AG20443 (cell line): ENCODE measurements at regions not wholly inside any gene's neighbourhood (a gene's known extent, or its start where the extent isn't known, plus 50 kb on each side); places are given as distances from the start of the nearest gene placed in this dataset.

Source experiments
- DNase-seq: peaks from one replicate; pipeline ENCODE4 v3.0.0; 2012; ENCODE audit warnings: low spot score, mixed read lengths

DNA sequence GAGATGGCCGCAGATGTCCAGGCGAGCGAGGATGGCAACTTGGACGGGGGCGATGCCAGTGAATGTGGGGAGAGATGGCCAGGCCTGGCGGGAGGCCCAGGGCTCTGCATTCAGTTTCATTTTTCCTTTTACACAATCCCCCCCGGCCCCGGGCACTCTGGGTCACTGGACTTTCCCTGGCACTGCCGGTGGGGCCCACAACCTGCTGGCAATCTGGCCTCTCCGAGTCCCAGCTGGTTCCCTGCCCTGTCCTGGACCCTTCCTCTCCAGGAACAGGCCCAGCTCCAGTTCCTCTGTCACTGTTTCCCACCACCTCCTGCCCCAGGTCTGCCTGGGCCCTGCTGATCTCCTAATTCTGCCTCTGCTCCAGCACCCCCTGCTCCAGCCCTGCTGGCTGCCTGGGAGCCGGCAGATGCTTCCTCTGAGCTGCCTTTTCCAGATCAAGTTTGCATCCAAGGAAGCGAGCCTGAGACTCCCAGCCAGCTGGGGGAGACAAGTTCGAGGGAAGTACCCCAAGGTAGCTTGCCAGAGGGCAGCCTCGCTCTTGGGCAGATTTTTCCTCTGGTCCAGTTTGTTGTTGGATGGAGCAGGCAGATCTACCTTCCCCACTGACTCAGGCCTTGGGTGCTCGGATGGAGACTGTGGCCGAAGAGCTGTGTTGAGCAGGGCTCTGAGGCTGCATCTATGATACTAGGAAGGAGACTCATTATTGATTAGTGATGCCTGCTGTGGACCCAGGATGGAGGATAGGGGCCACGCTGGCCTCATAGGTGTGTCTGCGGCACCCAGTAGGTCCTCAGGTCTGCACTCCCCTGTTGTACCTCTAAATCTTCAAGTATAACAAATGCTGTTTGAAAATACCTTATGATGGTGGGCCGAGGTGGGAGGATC lies 83.2 kb downstream of the CEBPB start:
- no peak for DNase-seq

DNA sequence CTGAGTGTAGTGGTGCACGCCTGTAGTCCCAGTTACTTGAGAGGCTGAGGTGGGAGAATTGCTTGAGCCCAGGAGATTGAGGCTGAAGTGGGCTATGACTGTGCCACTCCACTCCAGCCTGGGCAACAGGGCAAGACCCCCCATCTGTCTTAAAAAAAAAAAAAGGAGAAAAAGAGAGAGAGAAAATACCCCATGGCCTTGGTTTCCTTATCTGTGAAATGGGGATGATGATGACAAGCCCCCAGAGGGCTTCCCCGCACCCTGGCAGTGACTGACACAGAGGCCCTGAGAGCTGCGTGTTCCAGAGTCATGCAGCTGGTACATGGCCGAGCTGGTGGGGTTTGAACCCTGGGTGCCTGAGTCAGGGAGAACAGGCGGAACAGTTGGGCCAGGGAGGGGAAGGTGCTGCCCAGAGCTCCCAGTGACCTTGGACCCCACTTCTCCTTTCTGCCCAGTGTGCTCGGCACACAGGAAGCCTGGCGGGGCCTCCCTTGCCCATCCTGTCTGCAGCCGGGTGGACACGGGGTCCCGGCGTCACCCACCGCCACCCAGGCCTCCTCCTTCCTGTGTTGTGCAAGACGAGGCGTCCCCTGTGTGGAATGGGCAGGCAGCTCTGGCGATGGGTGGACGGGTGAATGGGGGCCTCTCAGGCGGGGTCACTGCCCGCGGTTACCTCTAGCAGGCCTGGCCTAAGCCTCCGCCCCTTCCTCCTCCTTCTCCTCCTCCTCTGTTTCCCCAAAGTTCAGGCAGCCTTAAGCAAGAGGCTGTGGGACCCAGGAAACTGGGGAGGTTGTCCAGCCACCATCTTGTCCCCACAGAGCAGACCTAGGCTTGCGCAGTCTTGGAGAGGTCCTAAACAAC lies 84.2 kb downstream of the CEBPB start:
- DNase-seq = no peak

DNA sequence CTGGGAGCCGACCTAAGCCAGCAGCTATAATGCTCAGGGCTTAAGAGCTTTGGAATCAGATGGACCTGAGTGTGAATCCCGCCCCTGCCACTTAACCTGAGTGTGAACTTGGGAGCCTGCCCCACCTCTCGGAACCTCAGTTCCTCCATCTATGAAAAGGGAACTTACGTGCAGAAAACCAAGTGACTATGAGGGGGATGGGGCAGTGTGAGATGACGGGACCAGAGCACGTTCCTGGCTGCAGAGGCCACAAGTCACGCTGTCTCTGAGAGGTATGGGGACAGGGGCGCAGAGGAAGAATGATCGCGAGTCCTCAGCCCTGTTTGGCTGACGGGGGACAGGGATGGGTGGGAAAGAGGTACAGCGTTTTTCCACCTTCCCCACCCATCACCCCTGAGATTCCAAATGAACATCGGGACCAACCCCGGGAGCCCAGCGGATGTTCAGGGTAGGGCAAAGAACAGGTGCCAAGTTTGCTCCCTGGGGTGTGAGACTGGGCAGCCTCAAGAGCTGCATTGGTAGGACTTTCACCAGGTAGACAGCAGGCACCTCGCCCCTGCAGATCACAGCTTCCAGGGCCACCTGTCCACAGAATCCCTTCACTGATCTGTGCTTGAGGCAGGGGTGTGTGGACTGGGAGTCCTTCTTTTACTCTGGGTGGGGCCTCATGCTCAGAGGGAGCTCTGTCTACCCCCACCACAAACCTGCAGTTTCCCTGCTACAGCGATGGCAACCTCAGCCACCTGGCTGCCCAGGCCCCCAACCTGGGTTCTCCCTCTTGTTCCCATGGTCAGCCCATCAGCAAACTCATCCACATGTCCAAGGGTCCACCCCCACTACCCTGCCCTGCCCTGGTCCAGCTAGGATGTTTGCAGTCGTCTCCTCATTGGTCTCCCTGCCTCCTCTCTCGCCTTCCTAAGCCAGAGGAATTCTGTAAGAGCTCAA lies 85.8 kb downstream of the CEBPB start:
- no peak for DNase-seq

DNA sequence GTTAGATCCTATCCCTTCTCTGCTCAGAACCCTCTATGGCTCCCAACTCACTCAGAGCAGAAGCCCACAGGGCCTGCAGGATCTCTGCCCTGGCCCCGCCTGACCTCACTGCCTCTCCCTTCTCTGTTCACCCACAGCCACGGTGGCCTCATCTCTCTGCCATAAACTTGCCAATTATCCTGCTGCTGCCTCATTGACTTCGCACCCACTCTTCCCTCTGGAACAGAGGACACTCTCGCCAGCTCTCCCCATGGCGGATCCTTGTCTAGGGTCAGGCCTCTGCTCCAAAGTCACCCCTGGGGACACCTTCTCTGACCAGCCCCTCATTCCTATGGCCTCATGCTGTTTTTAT lies 86.4 kb downstream of the CEBPB start:
- no peak for DNase-seq

DNA sequence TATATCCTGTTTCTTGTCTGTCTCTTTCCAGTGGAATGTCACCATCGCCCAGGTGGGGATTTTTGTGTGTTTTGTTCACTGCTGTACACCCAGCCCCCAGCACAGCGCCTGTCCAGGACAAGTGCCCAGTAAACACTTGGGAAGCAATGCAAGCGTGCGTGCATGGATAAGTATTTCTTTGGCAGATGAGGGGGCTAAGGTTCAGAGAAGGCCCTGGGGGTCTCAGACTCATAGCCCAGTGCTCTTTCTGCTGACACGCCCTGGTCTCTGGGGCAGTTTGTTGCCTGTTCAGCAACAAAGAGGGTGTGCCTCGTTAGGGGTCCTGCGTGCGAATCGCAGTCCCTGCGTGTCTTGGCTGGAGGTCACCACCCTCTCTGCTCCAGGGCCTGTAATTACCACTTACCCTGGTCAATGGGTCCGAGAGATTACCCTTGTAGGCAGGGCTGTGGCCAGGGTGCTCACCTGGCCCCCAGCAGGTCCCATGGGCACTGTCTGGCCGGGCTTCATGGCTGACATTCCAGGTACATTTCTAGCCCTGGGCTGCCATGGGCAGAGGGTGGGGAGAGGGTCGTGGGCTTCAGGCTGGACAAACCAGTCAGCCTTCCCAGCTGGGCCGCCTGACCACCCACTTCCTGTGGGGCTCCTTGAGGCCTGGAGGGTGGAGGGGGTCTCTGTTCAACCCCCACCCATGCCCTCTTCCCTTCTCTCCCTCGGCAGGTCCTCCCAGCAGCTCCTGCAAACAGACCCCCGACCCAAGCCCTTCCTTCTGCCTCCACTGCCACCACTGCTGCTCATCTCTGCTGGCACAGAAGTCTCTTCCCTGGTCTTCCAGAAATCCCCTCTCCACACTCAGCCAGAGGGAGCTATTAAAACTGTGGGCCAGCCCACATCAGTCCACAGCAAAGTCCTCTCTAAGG lies 87.1 kb downstream of the CEBPB start:
- DNase-seq = no peak

DNA sequence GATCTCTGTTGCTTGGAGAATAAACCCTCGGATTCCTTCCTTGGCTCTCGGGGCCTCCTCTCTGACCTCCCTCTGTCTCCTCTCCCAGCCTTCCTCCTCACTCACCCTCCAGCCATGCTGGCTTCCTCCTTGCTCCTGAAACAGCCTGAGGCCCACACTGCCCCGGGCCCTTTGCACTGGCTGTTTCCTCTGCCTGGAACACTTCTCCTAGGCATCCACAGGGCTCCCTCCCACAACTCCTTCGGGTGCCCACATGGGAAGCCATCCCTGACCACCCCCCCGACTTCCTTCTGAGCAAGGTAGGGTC lies 87.7 kb downstream of the CEBPB start:
- DNase-seq = no peak

DNA sequence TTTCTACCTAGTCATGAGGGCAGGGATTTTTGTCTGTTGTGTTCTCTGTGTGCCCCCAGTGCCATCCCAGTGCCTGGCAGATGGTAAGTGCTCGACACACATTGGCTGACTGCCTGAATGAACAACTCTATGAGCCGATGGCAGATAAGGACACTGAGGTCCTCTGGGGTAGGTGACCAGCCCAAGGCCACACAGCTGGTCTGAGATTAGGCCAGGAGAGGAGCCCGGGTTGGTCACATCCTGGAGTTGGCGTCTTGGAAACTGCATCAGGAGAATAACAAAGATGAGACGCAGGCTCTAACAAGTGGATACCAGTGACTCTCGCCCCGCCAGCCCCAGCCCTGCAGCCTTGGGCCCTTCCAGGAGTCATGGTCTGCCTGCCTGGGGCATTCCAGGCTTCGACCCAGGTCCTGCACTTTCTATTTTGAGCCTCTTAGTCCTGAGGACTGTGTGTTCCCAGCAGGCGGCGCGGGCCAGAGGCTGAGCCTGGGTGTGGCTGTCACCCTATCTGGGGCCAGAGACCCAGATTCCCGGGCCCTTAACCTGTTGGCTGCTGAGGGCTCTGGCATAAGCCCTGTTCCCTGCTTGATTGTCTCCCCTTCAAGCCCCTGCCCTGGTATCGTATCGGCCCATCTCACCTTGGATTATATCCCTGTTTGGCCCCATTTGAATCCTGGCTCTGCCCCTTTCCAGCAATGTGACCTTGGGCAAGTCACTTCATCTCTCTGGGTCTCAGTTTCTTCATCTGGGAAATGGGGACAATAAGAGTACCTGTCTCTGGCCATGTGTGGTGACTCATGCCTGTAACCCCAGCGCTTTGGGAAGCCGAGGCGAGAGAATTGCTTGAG lies 88.3 kb downstream of the CEBPB start:
- DNase-seq = peak; percentile 65

DNA sequence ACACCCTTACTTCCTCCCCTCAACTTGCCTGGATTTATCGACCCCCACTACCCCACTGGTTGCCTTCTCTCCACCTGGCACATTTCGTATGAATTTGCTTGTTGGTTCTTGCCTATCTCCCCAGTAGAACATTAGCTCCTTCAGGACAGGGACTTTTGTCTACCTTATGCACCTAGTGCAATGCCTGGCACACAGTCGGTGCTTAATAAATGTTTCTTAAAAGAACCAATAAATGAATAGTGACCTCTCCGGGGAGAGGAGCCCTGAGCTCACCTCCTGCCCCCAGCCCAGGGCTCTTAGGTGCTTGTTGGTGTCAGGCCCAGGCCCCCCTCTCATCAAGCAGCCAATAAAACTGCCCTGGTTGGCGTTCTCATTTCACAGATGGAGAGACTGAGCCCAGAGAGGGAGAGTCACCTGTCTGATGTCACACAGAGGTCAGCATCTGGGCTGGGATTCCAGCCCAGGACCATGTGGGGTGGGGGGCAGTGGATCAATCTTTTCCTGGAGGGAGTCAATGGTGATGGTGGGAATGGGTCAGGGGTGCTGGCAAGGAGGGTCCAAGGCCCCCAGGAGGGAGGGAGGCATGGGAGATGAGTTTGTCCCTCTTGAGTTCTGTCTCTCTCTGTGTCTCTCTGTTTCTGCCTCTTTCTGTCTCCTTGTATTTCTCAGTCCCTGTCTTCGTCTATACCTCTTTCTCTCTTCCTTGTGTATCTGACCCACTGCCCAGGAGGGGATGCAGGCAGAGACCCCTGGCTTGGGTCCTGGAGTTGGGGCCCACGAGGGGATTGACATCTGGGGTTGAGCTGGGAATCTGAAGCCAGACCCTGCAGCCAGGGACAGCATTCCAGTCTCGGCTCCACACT lies 89.6 kb downstream of the CEBPB start:
- DNase-seq = no peak

DNA sequence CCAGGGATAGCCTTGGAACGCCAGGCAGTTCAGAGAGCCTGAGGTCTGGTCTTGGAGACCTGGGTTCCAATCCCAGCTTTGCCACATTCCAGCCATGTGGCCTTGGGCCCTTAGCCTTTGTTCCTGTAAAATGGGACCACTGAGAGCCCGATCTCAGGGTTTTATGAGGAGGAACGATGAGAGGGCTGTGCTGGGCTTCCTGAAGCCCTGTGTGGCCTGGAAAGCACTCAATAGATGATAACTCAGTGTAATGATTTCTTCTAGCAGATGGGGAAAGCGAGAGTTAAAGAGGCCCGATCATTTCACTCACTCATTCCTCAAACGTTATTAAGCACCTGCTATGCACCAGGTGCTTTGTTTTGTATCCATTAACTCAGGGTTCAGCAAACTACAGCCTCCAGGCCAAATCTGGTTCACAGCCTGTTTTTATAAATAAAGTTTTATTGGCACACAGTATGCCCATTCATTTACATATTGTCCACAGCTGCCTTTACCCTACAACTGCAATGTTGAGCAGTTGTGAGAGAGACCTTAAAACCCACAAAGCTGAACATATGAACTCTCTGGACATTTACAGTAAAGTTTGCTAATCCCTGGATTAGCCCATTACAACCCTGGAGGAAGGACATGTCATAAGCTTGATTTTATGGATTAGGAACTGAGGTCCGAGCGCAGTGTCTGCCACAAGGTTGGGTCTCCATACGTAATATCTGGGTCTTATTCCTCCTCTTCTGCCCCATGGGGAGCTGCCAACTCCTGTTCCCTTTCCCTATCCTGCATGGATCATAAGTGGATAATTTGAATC lies 90.4 kb downstream of the CEBPB start:
- DNase-seq = no peak

DNA sequence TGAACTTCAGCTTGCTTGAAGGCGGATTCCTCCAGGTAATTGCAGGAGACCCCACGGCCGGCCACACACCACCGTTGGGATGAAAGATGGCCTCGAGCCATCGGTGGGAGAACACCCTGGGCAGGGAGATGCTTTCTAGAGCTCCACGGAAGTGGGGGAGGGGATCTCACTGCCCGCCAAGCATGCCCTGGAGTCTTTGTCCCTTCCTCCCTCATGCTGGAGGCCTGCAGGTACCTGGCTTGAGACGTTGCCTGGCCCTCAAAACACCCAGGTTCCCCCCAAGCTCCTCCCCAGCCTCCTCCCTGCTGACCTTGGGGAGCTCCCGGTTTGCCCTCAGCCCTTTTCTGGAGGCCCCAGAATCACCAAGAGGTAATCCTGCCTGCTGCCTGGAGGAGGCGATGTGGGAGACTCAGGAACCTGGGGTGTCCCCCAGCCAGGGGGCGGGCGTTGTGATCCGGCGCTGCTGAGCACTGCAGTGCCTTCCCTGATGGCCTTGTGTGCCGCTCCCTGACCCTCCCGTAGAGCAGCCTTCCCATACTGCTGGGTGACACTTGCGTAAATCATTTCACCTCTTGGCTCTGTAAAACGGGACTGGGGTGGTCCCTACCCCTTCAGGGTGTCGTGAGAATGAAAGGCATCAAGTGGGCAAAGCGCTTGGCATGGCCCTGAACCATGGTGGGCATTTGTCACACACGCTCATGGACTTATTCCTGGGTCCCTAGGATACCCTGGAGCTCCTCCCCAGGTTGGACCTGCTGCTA lies 91.4 kb downstream of the CEBPB start:
- DNase-seq = no peak

DNA sequence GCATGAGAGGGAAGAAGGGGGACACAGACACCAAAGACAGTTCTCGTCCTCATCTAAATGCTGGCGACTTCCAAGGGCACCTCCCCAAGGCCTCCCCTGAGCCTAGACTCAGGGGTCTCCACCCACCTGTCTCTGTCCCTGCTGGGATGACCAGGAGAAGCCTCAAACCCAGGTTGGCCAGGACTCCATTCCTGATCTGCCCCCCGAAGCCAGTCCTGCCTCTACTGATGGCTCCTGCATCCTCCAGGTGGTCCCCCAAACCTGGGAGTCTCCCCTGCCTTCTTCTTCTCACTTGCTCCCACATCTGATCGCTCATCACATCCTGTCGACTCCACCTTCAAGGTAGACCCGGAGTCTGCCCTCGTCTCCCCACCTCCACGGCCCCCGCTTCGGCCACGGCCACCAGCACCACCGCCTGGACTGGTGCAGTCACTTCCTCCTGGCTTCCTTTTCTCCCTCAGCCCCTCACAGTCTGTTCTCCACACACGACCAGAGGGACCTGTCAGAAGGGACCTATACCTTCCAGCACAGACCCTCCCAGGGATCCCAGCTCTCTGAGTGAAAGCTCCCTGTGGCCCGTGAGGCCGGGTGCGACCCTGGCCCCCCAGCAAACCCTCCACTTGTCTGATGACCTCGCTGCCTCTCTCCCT lies 92.1 kb downstream of the CEBPB start:
- no peak for DNase-seq

DNA sequence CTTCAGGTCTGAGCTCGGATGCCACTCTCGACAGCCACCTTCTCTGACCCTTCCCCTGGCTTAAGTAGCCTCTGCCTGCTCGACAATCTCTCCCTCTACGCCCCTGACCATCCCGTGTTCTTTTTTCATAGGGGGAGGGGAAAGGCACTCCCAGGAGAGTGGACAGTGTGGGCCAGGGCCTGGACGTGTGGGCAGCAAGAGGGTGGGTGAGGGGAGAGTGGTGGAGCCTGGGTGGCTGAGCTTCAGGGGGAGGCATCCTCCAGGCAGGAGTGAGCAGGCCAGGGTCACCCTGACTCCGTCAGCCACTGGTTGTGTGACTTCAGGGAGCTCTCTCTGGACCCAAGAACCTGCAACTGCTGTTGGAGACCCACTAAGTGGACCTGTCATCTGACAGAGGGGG lies 92.7 kb downstream of the CEBPB start:
- DNase-seq = no peak

DNA sequence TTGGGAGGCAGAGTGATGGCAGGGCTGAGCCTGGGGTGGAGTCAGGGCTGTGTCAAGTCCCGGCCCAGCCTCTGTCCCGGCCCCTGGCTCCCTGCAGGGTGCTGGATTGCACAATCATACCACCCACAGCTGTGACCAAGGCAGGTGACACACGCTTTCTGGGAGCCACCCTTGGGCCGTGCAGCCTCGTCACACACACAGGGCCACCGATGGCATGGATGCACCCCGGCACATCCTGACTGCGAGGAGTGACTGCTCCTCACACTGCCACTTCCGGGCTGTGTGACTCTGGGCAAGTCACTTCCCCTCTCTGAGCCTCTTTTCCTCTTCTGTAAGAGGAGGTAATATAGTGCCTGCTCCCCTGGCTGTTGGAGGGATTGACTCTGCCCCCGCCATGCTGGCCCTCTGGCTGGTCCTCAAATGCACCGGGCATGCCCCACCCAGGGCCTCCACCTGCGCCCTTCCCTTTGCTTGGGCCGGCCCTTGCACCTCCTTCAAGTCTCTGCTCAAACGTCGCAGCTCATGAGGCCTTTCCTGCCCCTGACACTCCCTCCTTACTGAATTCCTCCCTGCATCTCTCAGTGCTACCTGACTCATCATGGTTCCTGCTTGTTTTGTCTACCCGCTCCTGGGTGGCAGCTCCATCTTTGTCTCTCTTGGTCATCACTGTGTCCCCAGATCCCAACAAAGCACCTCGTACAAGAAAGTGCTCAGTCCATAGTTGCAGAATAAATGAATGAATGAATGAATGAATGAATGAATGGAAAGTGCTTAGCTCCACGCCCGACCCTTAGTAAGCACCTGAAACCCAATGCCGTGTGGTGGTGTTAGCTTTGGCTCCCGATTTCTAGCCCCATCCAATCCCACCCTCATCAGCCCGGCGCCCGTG lies 93.5 kb downstream of the CEBPB start:
- DNase-seq = peak; percentile 66

DNA sequence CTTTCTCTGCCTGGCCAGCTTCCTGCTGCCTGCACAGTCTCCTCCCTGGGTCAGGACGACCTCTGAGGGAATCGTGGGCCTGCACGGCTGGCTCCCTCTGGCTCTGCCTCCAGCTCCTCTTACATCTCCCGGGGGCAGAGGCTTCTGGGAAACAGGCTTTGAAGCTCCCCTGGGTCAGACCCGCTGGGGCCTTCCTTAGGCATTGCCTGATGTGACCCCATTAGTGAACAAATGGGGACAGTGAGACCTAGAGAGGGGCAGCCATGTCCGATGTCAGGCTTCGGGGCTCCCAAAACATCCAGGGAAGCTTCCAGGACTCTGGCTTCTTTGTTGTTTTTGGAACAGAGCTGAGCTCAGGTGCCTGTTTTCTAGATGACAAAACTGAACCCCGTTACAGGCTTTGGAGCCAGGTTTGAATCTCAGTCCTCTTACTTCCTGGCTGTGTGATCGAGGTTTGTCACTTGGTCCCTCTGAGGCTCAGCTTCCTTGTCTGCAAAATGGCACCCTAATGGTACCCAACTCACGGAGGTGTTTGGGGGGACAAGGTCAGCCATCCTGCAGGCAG lies 94.3 kb downstream of the CEBPB start:
- DNase-seq = no peak

DNA sequence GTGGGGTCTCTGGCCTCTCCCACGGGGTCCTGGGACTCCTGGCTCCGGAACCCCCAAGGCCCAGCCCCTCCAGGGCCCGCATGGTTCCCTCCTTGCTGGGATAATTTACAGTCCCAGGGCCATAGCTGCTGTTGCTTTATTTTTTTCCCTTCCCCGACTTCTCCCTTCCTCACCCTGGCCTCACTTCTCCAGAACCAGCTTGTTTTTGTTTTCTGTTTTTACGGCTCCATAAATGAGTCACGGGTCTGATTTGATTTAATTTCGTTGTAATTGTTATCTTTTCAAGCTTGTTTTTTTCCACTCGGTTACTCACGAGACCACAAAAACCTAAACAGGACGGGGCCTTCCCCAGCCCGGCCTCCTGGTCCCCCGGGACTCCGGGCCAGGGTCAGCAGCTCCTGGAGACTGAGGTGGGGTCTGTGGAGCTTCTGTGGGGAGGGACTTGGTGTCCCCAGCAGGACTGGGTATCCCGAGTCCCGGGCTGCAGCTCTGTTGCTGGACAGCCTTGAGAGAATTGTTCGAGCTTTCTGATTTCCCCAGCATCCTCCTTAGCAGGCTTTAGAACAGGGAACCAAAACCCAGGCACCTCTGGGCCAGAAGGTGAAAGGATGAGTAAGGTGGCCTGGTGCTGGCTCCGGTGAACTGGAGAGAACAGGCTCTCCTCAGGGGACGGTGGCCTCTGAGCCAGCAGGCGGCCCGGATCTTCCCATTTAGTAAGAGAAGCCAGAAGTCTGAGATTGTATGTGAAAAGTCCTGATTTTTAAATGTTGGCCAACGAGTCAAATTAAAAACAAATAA lies 94.9 kb downstream of the CEBPB start:
- peak; percentile 65 for DNase-seq
